ENCODE measurements at regions not wholly inside any gene's neighbourhood (a gene's known extent, or its start where the extent isn't known, plus 50 kb on each side); places are given as distances from the start of the nearest gene placed in this dataset.

DNA sequence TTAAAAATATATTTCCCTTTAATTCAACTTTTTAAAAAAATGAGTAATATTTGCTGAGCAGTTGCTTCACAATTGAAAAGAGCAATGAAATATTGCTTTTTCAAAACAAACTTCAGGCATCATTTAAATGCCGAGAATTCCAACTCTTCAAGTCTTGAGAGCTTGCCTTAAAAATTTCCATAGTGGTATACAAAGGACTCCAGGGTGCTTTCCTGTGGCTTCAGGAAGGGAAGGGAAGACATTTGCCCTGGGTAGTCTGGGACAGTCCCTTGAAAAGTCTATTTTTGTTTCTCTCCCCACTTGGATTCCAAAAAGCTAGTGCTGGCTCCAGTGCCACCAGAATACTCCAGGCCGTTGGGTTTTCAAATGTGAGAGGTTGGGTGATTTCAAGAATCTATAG is 71.7 kb downstream of the HYCC1 start:
- H3K4me3 Mint-ChIP-seq, result no peak overlapping the region
- H3K4me1 Mint-ChIP-seq, result peaks cover 46% of the 10 kb centered on the region
- peak overlapping the region; percentile 94 for H3K27ac Mint-ChIP-seq
- TF ChIP-seq ZNF423 (CRISPR knock-in tag; IDR thresholded peaks at IDR 0.05) (no peak), SMAD3 (CRISPR knock-in tag; IDR thresholded peaks at IDR 0.05; ENCODE audit: borderline replicate concordance) (no peak), PRRX2 (CRISPR knock-in tag; IDR thresholded peaks at IDR 0.05) (no peak), JAZF1 (CRISPR knock-in tag; IDR thresholded peaks at IDR 0.05) (no peak), MYBL2 (CRISPR knock-in tag; IDR thresholded peaks at IDR 0.05) (no peak), TEAD1 (CRISPR knock-in tag; IDR thresholded peaks at IDR 0.05) (no peak), CREM (CRISPR knock-in tag; IDR thresholded peaks at IDR 0.05) (no peak)
- TF ChIP-seq, protein P1, sequence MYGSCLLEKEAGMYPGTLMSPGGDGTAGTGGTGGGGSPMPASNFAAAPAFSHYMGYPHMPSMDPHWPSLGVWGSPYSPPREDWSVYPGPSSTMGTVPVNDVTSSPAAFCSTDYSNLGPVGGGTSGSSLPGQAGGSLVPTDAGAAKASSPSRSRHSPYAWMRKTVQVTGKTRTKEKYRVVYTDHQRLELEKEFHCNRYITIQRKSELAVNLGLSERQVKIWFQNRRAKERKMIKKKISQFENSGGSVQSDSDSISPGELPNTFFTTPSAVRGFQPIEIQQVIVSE (CRISPR knock-in tag; IDR thresholded peaks at IDR 0.05; ENCODE audit: borderline replicate concordance), result no peak
- TF ChIP-seq, protein P2, sequence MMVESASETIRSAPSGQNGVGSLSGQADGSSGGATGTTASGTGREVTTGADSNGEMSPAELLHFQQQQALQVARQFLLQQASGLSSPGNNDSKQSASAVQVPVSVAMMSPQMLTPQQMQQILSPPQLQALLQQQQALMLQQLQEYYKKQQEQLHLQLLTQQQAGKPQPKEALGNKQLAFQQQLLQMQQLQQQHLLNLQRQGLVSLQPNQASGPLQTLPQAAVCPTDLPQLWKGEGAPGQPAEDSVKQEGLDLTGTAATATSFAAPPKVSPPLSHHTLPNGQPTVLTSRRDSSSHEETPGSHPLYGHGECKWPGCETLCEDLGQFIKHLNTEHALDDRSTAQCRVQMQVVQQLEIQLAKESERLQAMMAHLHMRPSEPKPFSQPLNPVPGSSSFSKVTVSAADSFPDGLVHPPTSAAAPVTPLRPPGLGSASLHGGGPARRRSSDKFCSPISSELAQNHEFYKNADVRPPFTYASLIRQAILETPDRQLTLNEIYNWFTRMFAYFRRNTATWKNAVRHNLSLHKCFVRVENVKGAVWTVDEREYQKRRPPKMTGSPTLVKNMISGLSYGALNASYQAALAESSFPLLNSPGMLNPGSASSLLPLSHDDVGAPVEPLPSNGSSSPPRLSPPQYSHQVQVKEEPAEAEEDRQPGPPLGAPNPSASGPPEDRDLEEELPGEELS (CRISPR knock-in tag; IDR thresholded peaks at IDR 0.05), result no peak
- TF ChIP-seq, protein P3, sequence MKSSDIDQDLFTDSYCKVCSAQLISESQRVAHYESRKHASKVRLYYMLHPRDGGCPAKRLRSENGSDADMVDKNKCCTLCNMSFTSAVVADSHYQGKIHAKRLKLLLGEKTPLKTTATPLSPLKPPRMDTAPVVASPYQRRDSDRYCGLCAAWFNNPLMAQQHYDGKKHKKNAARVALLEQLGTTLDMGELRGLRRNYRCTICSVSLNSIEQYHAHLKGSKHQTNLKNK (CRISPR knock-in tag; IDR thresholded peaks at IDR 0.05), result no peak
- TF ChIP-seq, protein P4, sequence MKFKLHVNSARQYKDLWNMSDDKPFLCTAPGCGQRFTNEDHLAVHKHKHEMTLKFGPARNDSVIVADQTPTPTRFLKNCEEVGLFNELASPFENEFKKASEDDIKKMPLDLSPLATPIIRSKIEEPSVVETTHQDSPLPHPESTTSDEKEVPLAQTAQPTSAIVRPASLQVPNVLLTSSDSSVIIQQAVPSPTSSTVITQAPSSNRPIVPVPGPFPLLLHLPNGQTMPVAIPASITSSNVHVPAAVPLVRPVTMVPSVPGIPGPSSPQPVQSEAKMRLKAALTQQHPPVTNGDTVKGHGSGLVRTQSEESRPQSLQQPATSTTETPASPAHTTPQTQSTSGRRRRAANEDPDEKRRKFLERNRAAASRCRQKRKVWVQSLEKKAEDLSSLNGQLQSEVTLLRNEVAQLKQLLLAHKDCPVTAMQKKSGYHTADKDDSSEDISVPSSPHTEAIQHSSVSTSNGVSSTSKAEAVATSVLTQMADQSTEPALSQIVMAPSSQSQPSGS (CRISPR knock-in tag; IDR thresholded peaks at IDR 0.05; ENCODE audit: borderline replicate concordance, low read depth), result no peak
- TF ChIP-seq, protein P5, sequence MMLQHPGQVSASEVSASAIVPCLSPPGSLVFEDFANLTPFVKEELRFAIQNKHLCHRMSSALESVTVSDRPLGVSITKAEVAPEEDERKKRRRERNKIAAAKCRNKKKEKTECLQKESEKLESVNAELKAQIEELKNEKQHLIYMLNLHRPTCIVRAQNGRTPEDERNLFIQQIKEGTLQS (CRISPR knock-in tag; conservative IDR thresholded peaks at IDR 0.05), result no peak
- ATAC-seq (peak; percentile 91), DNase-seq (ENCODE audit: low spot score) (no peak)
- peaks cover 11% of the 10 kb centered on the region for H3K36me3 Mint-ChIP-seq
- ChIA-PET POLR2A (no interaction called here), CTCF (interaction anchor here (1.0 to 1.4 kb wide), 2 partner anchors 8 to 160 kb away, joined by 3 read pairs; no protein-coding TSS in a partner anchor)
- no peaks in the 10 kb centered on the region for H3K27me3 Mint-ChIP-seq (ENCODE audit: low read depth)
- H3K9me3 Mint-ChIP-seq, result 0 out of 2 replicates have a peak, but pooled peaks cover 3% of the 10 kb centered on the region

DNA sequence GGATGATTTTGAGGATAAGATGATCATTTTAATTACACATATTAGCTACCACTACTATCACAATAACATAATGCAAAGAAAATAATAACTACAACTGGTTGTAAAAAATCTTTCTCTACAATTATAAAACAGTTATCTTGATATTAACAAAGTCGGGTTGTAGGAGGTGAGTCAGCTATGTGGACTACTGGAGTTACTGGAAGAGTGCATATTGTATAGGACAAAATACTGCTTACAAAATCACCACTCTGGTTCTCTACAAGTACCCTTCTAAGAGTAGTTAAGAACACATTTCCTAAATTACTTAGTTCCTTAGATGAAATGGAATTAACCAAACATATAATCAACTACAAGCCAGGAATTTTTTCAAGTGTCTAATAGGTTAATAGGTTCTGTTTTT is 74.1 kb downstream of the HYCC1 start:
- Mint-ChIP-seq H3K36me3 (peaks cover 11% of the 10 kb centered on the region), H3K9me3 (0 out of 2 replicates have a peak, but pooled peaks cover 3% of the 10 kb centered on the region), H3K4me1 (peaks cover 54% of the 10 kb centered on the region), H3K27me3 (ENCODE audit: low read depth) (no peaks in the 10 kb centered on the region), H3K27ac (no peak overlapping the region), H3K4me3 (no peak overlapping the region)
- ATAC-seq (no peak), DNase-seq (ENCODE audit: low spot score) (no peak)
- CTCF ChIA-PET, result no interaction called here
- POLR2A ChIA-PET, result no interaction called here
- TF ChIP-seq MYBL2 (CRISPR knock-in tag; IDR thresholded peaks at IDR 0.05) (no peak), IRF2 (CRISPR knock-in tag; IDR thresholded peaks at IDR 0.05; ENCODE audit: borderline replicate concordance, low read depth) (no peak), ETV6 (CRISPR knock-in tag; IDR thresholded peaks at IDR 0.05) (no peak), NFYB (CRISPR knock-in tag; conservative IDR thresholded peaks at IDR 0.05; ENCODE audit: low read depth) (no peak), TEAD4 (CRISPR knock-in tag; IDR thresholded peaks at IDR 0.05) (no peak), SMAD3 (CRISPR knock-in tag; IDR thresholded peaks at IDR 0.05; ENCODE audit: borderline replicate concordance) (no peak)
- TF ChIP-seq, protein P4 (CRISPR knock-in tag; IDR thresholded peaks at IDR 0.05; ENCODE audit: borderline replicate concordance, low read depth), result no peak
- TF ChIP-seq, protein P3 (CRISPR knock-in tag; IDR thresholded peaks at IDR 0.05), result no peak
- TF ChIP-seq, protein P1 (CRISPR knock-in tag; IDR thresholded peaks at IDR 0.05; ENCODE audit: borderline replicate concordance), result no peak
- TF ChIP-seq, protein P5 (CRISPR knock-in tag; conservative IDR thresholded peaks at IDR 0.05), result no peak
- TF ChIP-seq, protein P6, sequence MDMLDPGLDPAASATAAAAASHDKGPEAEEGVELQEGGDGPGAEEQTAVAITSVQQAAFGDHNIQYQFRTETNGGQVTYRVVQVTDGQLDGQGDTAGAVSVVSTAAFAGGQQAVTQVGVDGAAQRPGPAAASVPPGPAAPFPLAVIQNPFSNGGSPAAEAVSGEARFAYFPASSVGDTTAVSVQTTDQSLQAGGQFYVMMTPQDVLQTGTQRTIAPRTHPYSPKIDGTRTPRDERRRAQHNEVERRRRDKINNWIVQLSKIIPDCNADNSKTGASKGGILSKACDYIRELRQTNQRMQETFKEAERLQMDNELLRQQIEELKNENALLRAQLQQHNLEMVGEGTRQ (CRISPR knock-in tag; IDR thresholded peaks at IDR 0.05), result no peak
- TF ChIP-seq, protein P7, sequence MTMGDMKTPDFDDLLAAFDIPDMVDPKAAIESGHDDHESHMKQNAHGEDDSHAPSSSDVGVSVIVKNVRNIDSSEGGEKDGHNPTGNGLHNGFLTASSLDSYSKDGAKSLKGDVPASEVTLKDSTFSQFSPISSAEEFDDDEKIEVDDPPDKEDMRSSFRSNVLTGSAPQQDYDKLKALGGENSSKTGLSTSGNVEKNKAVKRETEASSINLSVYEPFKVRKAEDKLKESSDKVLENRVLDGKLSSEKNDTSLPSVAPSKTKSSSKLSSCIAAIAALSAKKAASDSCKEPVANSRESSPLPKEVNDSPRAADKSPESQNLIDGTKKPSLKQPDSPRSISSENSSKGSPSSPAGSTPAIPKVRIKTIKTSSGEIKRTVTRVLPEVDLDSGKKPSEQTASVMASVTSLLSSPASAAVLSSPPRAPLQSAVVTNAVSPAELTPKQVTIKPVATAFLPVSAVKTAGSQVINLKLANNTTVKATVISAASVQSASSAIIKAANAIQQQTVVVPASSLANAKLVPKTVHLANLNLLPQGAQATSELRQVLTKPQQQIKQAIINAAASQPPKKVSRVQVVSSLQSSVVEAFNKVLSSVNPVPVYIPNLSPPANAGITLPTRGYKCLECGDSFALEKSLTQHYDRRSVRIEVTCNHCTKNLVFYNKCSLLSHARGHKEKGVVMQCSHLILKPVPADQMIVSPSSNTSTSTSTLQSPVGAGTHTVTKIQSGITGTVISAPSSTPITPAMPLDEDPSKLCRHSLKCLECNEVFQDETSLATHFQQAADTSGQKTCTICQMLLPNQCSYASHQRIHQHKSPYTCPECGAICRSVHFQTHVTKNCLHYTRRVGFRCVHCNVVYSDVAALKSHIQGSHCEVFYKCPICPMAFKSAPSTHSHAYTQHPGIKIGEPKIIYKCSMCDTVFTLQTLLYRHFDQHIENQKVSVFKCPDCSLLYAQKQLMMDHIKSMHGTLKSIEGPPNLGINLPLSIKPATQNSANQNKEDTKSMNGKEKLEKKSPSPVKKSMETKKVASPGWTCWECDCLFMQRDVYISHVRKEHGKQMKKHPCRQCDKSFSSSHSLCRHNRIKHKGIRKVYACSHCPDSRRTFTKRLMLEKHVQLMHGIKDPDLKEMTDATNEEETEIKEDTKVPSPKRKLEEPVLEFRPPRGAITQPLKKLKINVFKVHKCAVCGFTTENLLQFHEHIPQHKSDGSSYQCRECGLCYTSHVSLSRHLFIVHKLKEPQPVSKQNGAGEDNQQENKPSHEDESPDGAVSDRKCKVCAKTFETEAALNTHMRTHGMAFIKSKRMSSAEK (CRISPR knock-in tag; IDR thresholded peaks at IDR 0.05; ENCODE audit: borderline replicate concordance), result no peak
